ENCODE measurements at regions not wholly inside any gene's neighbourhood (a gene's known extent, or its start where the extent isn't known, plus 50 kb on each side); places are given as distances from the start of the nearest gene placed in this dataset.

DNA sequence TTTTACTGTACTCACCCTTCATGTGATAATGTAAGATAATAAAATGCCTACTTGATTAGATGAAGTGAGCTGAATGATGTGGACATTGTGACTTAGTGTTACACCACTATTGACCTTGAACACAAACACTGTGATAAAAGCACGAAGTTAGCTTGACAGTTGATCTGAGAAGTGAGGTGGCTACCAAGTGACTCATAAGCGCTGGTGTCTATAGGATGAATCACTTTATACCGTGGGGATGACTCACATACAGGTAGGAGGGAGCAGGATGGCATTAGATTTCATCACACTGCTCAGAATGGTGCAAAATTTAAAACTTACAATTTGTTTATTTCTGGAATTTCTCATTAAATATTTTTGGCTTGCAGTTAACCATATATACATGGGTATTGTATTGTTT lies 174.7 kb upstream of the CNTN3 start:
- TF ChIP-seq, protein P1, sequence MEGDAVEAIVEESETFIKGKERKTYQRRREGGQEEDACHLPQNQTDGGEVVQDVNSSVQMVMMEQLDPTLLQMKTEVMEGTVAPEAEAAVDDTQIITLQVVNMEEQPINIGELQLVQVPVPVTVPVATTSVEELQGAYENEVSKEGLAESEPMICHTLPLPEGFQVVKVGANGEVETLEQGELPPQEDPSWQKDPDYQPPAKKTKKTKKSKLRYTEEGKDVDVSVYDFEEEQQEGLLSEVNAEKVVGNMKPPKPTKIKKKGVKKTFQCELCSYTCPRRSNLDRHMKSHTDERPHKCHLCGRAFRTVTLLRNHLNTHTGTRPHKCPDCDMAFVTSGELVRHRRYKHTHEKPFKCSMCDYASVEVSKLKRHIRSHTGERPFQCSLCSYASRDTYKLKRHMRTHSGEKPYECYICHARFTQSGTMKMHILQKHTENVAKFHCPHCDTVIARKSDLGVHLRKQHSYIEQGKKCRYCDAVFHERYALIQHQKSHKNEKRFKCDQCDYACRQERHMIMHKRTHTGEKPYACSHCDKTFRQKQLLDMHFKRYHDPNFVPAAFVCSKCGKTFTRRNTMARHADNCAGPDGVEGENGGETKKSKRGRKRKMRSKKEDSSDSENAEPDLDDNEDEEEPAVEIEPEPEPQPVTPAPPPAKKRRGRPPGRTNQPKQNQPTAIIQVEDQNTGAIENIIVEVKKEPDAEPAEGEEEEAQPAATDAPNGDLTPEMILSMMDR (IDR thresholded peaks at IDR 0.05 in 2 of 3, conservative IDR thresholded peaks at IDR 0.05 in 1 of 3; ENCODE audit: insufficient read depth in 2 of 3, low read depth in 1 of 3, low read length in 3 of 3), result no peak
- no peak for TF ChIP-seq SNIP1 (IDR thresholded peaks at IDR 0.05; ENCODE audit: low read depth)
- no peak for TF ChIP-seq BRCA1 (IDR thresholded peaks at IDR 0.05)
- TF ChIP-seq BRCA1 (CRISPR knock-in tag; IDR thresholded peaks at IDR 0.05), result no peak
- no peak for TF ChIP-seq CC2D1A (IDR thresholded peaks at IDR 0.05)
- no peak for TF ChIP-seq ELF1 (tag; IDR thresholded peaks at IDR 0.05)
- no peak for TF ChIP-seq CREM (IDR thresholded peaks at IDR 0.05; ENCODE audit: low read depth)

Measured in K562 (cell line).